Ovary (tissue), 3 donors: ENCODE measurements at regions not wholly inside any gene's neighbourhood (a gene's known extent, or its start where the extent isn't known, plus 50 kb on each side); places are given as distances from the start of the nearest gene placed in this dataset.

Experiments
- CTCF ChIP-seq, 3 donors: fragments of 450-650 bp in 2 of 3; fragments of 200-600 bp in 1 of 3; IDR thresholded peaks; one replicate each; pipeline versions ENCODE4 v1.5.1 to v1.8.0; 2016 to 2022; ENCODE audit warnings: antibody characterized with exemption in 3 of 3, mild to moderate bottlenecking in 1 of 3
- EP300 ChIP-seq: sonication (generic); formaldehyde crosslinking; IDR thresholded peaks from one replicate; pipeline ENCODE4 v1.6.1; 2017; ENCODE audit warnings: antibody characterized with exemption
- POLR2A ChIP-seq: fragments of 450-650 bp; IDR thresholded peaks from one replicate; pipeline ENCODE4 v1.6.1; 2017; ENCODE audit warnings: antibody characterized with exemption, mild to moderate bottlenecking, moderate library complexity
- donor health status: DM: no; HTN: no; CAD: no.

DNA sequence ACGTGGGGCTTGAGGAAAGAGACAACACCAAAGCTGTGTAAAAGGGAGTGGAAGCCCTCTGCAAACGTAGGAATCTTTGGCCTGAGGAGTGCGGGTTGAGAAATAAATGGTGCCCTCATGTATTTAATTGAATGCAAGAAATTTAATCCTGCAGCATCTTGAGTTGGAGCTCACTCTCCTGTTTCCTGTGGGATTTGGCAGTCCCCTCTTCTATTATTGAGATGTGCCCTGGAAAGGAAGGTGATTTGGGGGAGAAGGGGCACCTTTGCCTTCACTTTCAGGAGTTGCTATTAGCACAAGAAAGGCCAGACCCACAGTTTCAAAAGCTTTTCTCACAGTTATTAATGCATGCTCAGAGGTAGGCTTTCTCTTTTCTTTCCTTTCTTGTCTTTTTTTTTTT lies 201.4 kb upstream of the HDDC2 start:
- no peak for TF ChIP-seq EP300
- no peak for TF ChIP-seq CTCF (IDR thresholded peaks at IDR 0.05)
- no peak for TF ChIP-seq POLR2A
